Raji (cell line): ENCODE measurements at regions not wholly inside any gene's neighbourhood (a gene's known extent, or its start where the extent isn't known, plus 50 kb on each side); places are given as distances from the start of the nearest gene placed in this dataset.

Source experiments
- POLR2A ChIP-seq: IDR thresholded peaks from 2 replicates; pipeline ENCODE4 v1.6.1; 2011; ENCODE audit warnings: low read depth, low read length, control low read depth; ENCODE audit not compliant: insufficient read depth

GRCh38 chr3:72636969-72637597 lies 211.2 kb downstream of the SHQ1 start:
- TF ChIP-seq POLR2A: no peak

GRCh38 chr3:72635551-72635950 lies 212.7 kb downstream of the SHQ1 start:
- TF ChIP-seq POLR2A: no peak

- no peak for TF ChIP-seq POLR2A
These were observed 214.1 kb downstream of the SHQ1 start for GRCh38 chr3:72634128-72634527.

GRCh38 chr3:72633534-72633933 lies 214.7 kb downstream of the SHQ1 start:
- no peak for TF ChIP-seq POLR2A

- no peak for TF ChIP-seq POLR2A
These were observed 215.1 kb downstream of the SHQ1 start for GRCh38 chr3:72633121-72633520.

- no peak for TF ChIP-seq POLR2A
These were observed 216.1 kb downstream of the SHQ1 start for GRCh38 chr3:72632129-72632528.

- no peak for TF ChIP-seq POLR2A
These were observed 217.3 kb downstream of the SHQ1 start for GRCh38 chr3:72630969-72631344.

- no peak for TF ChIP-seq POLR2A
These were observed 217.8 kb downstream of the SHQ1 start for GRCh38 chr3:72630327-72630968.

- TF ChIP-seq POLR2A: no peak
These were observed 219.0 kb downstream of the SHQ1 start for GRCh38 chr3:72629191-72629631.

GRCh38 chr3:72628065-72628464 lies 220.2 kb downstream of the SHQ1 start:
- TF ChIP-seq POLR2A: no peak

- TF ChIP-seq POLR2A: no peak
These were observed 221.0 kb downstream of the SHQ1 start for GRCh38 chr3:72627271-72627670.

- no peak for TF ChIP-seq POLR2A
These were observed 222.5 kb downstream of the SHQ1 start for GRCh38 chr3:72625602-72626337.

- no peak for TF ChIP-seq POLR2A
These were observed 223.6 kb downstream of the SHQ1 start for GRCh38 chr3:72624656-72625055.

- TF ChIP-seq POLR2A: no peak
These were observed 229.5 kb downstream of the SHQ1 start for GRCh38 chr3:72618739-72619138.

GRCh38 chr3:72617424-72618024 lies 230.7 kb downstream of the SHQ1 start:
- no peak for TF ChIP-seq POLR2A

GRCh38 chr3:72615776-72616175 lies 232.5 kb downstream of the SHQ1 start:
- TF ChIP-seq POLR2A: no peak

- TF ChIP-seq POLR2A: no peak
These were observed 233.1 kb downstream of the SHQ1 start for GRCh38 chr3:72615182-72615581.
